Activated CD4-positive, alpha-beta memory T cell treated with anti-CD3 and anti-CD28 coated beads for 36 hours (primary cell): ENCODE measurements at regions not wholly inside any gene's neighbourhood (a gene's known extent, or its start where the extent isn't known, plus 50 kb on each side); places are given as distances from the start of the nearest gene placed in this dataset.
"Not testable (repeated sequence)": the region's sequence is repeated elsewhere in the genome, so short reads cannot be mapped to it uniquely, and the experiment has no call there.

Source experiments
- CTCF ChIA-PET: fragments of 350-600 bp; sonication (Branson Sonifier 250); formaldehyde crosslinking; loops from one replicate; lab custom pipeline; 2021; ENCODE audit warnings: antibody characterized with exemption, inconsistent platforms; lab: Charles Lee
- POLR2A ChIA-PET: fragments of 350-600 bp; sonication (Branson Sonifier 250); formaldehyde crosslinking; loops from one replicate; lab custom pipeline; 2021; ENCODE audit warnings: antibody characterized with exemption; lab: Charles Lee
- DNase-seq: peaks from one replicate; pipeline ENCODE4 v3.0.0-alpha.2; 2020
- H3K27ac Mint-ChIP-seq: one replicate; pipeline ENCODE4 v1.8.0; 2021; ENCODE audit warnings: mixed read lengths
- H3K27me3 Mint-ChIP-seq: one replicate; pipeline ENCODE4 v1.8.0; 2021; ENCODE audit warnings: mixed read lengths
- H3K36me3 Mint-ChIP-seq: one replicate; pipeline ENCODE4 v1.8.0; 2021; ENCODE audit warnings: mixed read lengths
- H3K4me1 Mint-ChIP-seq: one replicate; pipeline ENCODE4 v1.8.0; 2021; ENCODE audit warnings: low read depth, mixed read lengths
- H3K4me3 Mint-ChIP-seq: one replicate; pipeline ENCODE4 v1.8.0; 2021; ENCODE audit warnings: mild to moderate bottlenecking, mixed read lengths
- H3K9me3 Mint-ChIP-seq: one replicate; pipeline ENCODE4 v1.8.0; 2021; ENCODE audit warnings: mixed read lengths
- intact Hi-C: fragments of 100-400 bp; cut with micrococcal nuclease; formaldehyde crosslinking; loops from one replicate; pipeline ENCODE4 v1.15.1; 2023

GRCh38 chr9:78692871-78693270 lies 395.9 kb downstream of the PSAT1 start:
- ChIA-PET CTCF (no interaction called here), POLR2A (no interaction called here)
- H3K27me3 Mint-ChIP-seq = peaks cover 2% of the 10 kb centered on the region
- no peak overlapping the region for H3K4me3 Mint-ChIP-seq
- intact Hi-C loops = no loop called here
- no peak overlapping the region for H3K27ac Mint-ChIP-seq
- peaks cover 2% of the 10 kb centered on the region for H3K9me3 Mint-ChIP-seq
- no peak for DNase-seq
- no peaks in the 10 kb centered on the region for H3K36me3 Mint-ChIP-seq
- H3K4me1 Mint-ChIP-seq = no peaks in the 10 kb centered on the region

- ChIA-PET POLR2A (no interaction called here), CTCF (no interaction called here)
- Mint-ChIP-seq H3K27ac (no peak overlapping the region), H3K4me1 (no peaks in the 10 kb centered on the region), H3K27me3 (peaks cover 2% of the 10 kb centered on the region), H3K36me3 (no peaks in the 10 kb centered on the region), H3K9me3 (no peaks in the 10 kb centered on the region), H3K4me3 (no peak overlapping the region)
- no peak for DNase-seq
- intact Hi-C loops = no loop called here
Measured at GRCh38 chr9:78694974-78695373, 398.0 kb downstream of the PSAT1 start.

GRCh38 chr9:78695519-78695918 lies 398.6 kb downstream of the PSAT1 start:
- Mint-ChIP-seq H3K4me3 (no peak overlapping the region), H3K36me3 (no peaks in the 10 kb centered on the region), H3K4me1 (no peaks in the 10 kb centered on the region), H3K9me3 (no peaks in the 10 kb centered on the region), H3K27ac (no peak overlapping the region), H3K27me3 (peaks cover 2% of the 10 kb centered on the region)
- intact Hi-C loops = no loop called here
- DNase-seq = no peak
- ChIA-PET CTCF (no interaction called here), POLR2A (no interaction called here)

- Mint-ChIP-seq H3K4me3 (no peak overlapping the region), H3K4me1 (no peaks in the 10 kb centered on the region), H3K27ac (no peak overlapping the region), H3K27me3 (peaks cover 2% of the 10 kb centered on the region), H3K36me3 (no peaks in the 10 kb centered on the region), H3K9me3 (no peaks in the 10 kb centered on the region)
- POLR2A ChIA-PET = no interaction called here
- no peak for DNase-seq
- CTCF ChIA-PET = no interaction called here
- intact Hi-C loops = no loop called here
Measured at GRCh38 chr9:78697618-78698017, 400.7 kb downstream of the PSAT1 start.

- Mint-ChIP-seq H3K9me3 (peaks cover 5% of the 10 kb centered on the region), H3K36me3 (no peaks in the 10 kb centered on the region), H3K27me3 (peaks cover 1% of the 10 kb centered on the region), H3K27ac (no peak overlapping the region), H3K4me1 (no peaks in the 10 kb centered on the region), H3K4me3 (no peak overlapping the region)
- intact Hi-C loops = no loop called here
- DNase-seq = no peak
- CTCF ChIA-PET = no interaction called here
- POLR2A ChIA-PET = no interaction called here
Measured at GRCh38 chr9:78698371-78698770, 401.4 kb downstream of the PSAT1 start.

- CTCF ChIA-PET, H3K36me3 Mint-ChIP-seq, H3K27me3 Mint-ChIP-seq, POLR2A ChIA-PET, H3K9me3 Mint-ChIP-seq, H3K4me1 Mint-ChIP-seq, H3K4me3 Mint-ChIP-seq, DNase-seq, intact Hi-C loops, H3K27ac Mint-ChIP-seq: not testable (repeated sequence)
Measured at GRCh38 chr9:78699217-78699616, 402.3 kb downstream of the PSAT1 start.

- H3K9me3 Mint-ChIP-seq, CTCF ChIA-PET, intact Hi-C loops, H3K4me1 Mint-ChIP-seq, H3K27me3 Mint-ChIP-seq, H3K4me3 Mint-ChIP-seq, POLR2A ChIA-PET, DNase-seq, H3K36me3 Mint-ChIP-seq, H3K27ac Mint-ChIP-seq: not testable (repeated sequence)
Measured at GRCh38 chr9:78704153-78704552, 407.2 kb downstream of the PSAT1 start.

GRCh38 chr9:78707080-78707479 lies 410.2 kb downstream of the PSAT1 start:
- CTCF ChIA-PET = no interaction called here
- intact Hi-C loops = no loop called here
- Mint-ChIP-seq H3K9me3 (peaks cover 5% of the 10 kb centered on the region), H3K27me3 (no peaks in the 10 kb centered on the region), H3K36me3 (no peaks in the 10 kb centered on the region), H3K4me1 (no peaks in the 10 kb centered on the region), H3K4me3 (no peak overlapping the region), H3K27ac (no peak overlapping the region)
- POLR2A ChIA-PET = no interaction called here
- DNase-seq = no peak

GRCh38 chr9:78707481-78707991 lies 410.6 kb downstream of the PSAT1 start:
- intact Hi-C loops = no loop called here
- Mint-ChIP-seq H3K9me3 (peaks cover 5% of the 10 kb centered on the region), H3K4me3 (no peak overlapping the region), H3K4me1 (no peaks in the 10 kb centered on the region), H3K36me3 (no peaks in the 10 kb centered on the region), H3K27me3 (no peaks in the 10 kb centered on the region), H3K27ac (no peak overlapping the region)
- POLR2A ChIA-PET = no interaction called here
- no peak for DNase-seq
- CTCF ChIA-PET = no interaction called here

GRCh38 chr9:78712903-78713613 lies 416.1 kb downstream of the PSAT1 start:
- Mint-ChIP-seq H3K9me3 (no peaks in the 10 kb centered on the region), H3K4me3 (no peak overlapping the region), H3K36me3 (no peaks in the 10 kb centered on the region), H3K27ac (no peak overlapping the region), H3K4me1 (no peaks in the 10 kb centered on the region), H3K27me3 (no peaks in the 10 kb centered on the region)
- DNase-seq = no peak
- ChIA-PET POLR2A (no interaction called here), CTCF (no interaction called here)
- intact Hi-C loops = no loop called here

- intact Hi-C loops = no loop called here
- no peak overlapping the region for H3K27ac Mint-ChIP-seq
- ChIA-PET POLR2A (no interaction called here), CTCF (no interaction called here)
- H3K4me1 Mint-ChIP-seq = no peaks in the 10 kb centered on the region
- H3K27me3 Mint-ChIP-seq = no peaks in the 10 kb centered on the region
- no peaks in the 10 kb centered on the region for H3K9me3 Mint-ChIP-seq
- no peak overlapping the region for H3K4me3 Mint-ChIP-seq
- H3K36me3 Mint-ChIP-seq = no peaks in the 10 kb centered on the region
- no peak for DNase-seq
Measured at GRCh38 chr9:78713614-78714405, 416.9 kb downstream of the PSAT1 start.

- ChIA-PET POLR2A (no interaction called here), CTCF (no interaction called here)
- no peaks in the 10 kb centered on the region for H3K36me3 Mint-ChIP-seq
- intact Hi-C loops = no loop called here
- no peaks in the 10 kb centered on the region for H3K27me3 Mint-ChIP-seq
- no peaks in the 10 kb centered on the region for H3K4me1 Mint-ChIP-seq
- H3K9me3 Mint-ChIP-seq = no peaks in the 10 kb centered on the region
- DNase-seq = no peak
- H3K4me3 Mint-ChIP-seq = no peak overlapping the region
- H3K27ac Mint-ChIP-seq = no peak overlapping the region
Measured at GRCh38 chr9:78714576-78714975, 417.7 kb downstream of the PSAT1 start.

GRCh38 chr9:78719029-78719428 lies 422.1 kb downstream of the PSAT1 start:
- CTCF ChIA-PET, H3K36me3 Mint-ChIP-seq, H3K4me1 Mint-ChIP-seq, H3K27me3 Mint-ChIP-seq, intact Hi-C loops, H3K9me3 Mint-ChIP-seq, H3K4me3 Mint-ChIP-seq, POLR2A ChIA-PET, DNase-seq, H3K27ac Mint-ChIP-seq: not testable (repeated sequence)
